Uterus (tissue), 3 donors: ENCODE measurements at regions not wholly inside any gene's neighbourhood (a gene's known extent, or its start where the extent isn't known, plus 50 kb on each side); places are given as distances from the start of the nearest gene placed in this dataset.

ENCODE experiments used
- DNase-seq, 2 donors: peaks; one replicate each; pipeline ENCODE4 v3.0.0-alpha.2; 2019 to 2020
- H3K27ac ChIP-seq, 2 donors: fragments of 200-600 bp; sonication (generic); 1 replicate in 1 of 2; 2 replicates in 1 of 2; pipeline ENCODE4 v1.5.1; 2016 to 2018
- H3K27me3 ChIP-seq, 2 donors: fragments of 200-600 bp; sonication (generic); one replicate each; pipeline ENCODE4 v1.5.1; 2018 to 2019; ENCODE audit warnings: control low read depth in 1 of 2
- H3K36me3 ChIP-seq, 2 donors: fragments of 200-600 bp; sonication (generic); one replicate each; pipeline ENCODE4 v1.5.1; 2019; ENCODE audit warnings: control low read depth in 1 of 2
- H3K4me1 ChIP-seq, 2 donors: fragments of 200-600 bp; sonication (generic); one replicate each; pipeline ENCODE4 v1.5.1; 2018 to 2019; ENCODE audit warnings: control low read depth in 1 of 2
- H3K4me3 ChIP-seq, 2 donors: fragments of 200-600 bp; sonication (generic); 1 replicate in 1 of 2; 2 replicates in 1 of 2; pipeline ENCODE4 v1.5.1; 2018 to 2019; ENCODE audit warnings: mild to moderate bottlenecking in 1 of 2
- H3K9me3 ChIP-seq, 2 donors: fragments of 200-600 bp; sonication (generic); one replicate each; pipeline ENCODE4 v1.5.1; 2019; ENCODE audit warnings: control low read depth in 1 of 2
- CTCF ChIP-seq, 4 experiments: fragments of 200-600 bp in 2 of 4; fragments of 450-650 bp in 2 of 4; sonication (generic) in 2 of 4; IDR thresholded peaks; one replicate each; pipeline ENCODE4 v1.5.1; 2016 to 2019; ENCODE audit warnings: antibody characterized with exemption in 4 of 4, mild to moderate bottlenecking in 2 of 4, moderate library complexity in 1 of 4
- POLR2A ChIP-seq, 2 donors: fragments of 450-650 bp; IDR thresholded peaks; one replicate each; pipeline ENCODE4 v1.6.1; 2016; ENCODE audit warnings: antibody characterized with exemption in 2 of 2, mild to moderate bottlenecking in 1 of 2, moderate library complexity in 1 of 2
- intact Hi-C: fragments of 100-400 bp; cut with DNase I; formaldehyde crosslinking; loops from one replicate; pipeline ENCODE4 v1.15.1; 2023; ENCODE audit warnings: low total_unique reads
- donor health status: DM: yes; HTN: yes; CAD: no.

DNA sequence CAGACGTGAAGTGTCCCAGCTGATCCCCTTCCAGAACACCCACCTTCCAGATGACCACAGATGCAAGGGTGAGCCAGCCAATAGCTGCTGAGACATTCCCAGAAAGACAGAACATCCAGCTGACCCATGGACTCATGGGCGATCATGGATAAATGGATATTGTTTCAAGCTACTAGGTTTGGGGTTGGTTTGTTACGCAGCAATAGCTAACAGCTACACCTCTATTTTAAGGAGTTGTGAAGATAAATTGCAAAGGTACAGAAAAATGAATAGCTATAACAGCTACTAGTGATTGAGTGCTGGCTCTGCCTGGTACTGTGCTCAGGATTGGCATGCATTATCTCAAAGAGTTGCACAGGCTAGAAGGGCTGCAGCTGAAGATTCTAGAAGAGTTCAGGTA, 122.5 kb downstream of the MIAT start:
- TF ChIP-seq POLR2A (IDR thresholded peaks at IDR 0.05): no peak
- no peak for TF ChIP-seq CTCF (IDR thresholded peaks at IDR 0.05)
- no peak for DNase-seq
- Histone ChIP-seq H3K36me3 (no peaks in the 10 kb centered on the region), H3K4me3 (no peak overlapping the region), H3K27ac (no peak overlapping the region), H3K27me3 (no peaks in the 10 kb centered on the region), H3K9me3 (no peaks in the 10 kb centered on the region), H3K4me1 (no peaks in the 10 kb centered on the region)
- intact Hi-C loops: no loop called here

DNA sequence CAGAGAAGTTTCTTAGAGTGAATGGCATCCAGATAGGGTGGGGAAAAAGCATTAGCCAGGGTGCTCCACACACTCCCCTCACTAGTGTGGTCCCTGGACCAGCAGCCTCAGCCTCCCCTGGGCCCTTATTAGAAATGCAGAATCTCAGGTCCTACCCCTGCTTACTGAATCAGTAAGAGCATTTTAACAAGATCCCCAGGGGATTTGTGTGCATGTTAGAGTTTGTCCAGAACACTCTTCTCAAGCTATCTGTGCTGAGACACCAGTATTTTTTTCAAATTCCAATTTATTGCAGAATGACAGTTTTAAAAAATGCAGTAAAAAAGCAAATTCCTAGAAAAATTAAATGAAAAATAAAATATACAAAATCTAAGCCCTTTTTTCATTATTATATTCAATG, 123.1 kb downstream of the MIAT start:
- no peaks in the 10 kb centered on the region for H3K4me1 ChIP-seq
- no peaks in the 10 kb centered on the region for H3K27me3 ChIP-seq
- DNase-seq: no peak
- intact Hi-C loops: no loop called here
- no peak overlapping the region for H3K4me3 ChIP-seq
- H3K36me3 ChIP-seq: no peaks in the 10 kb centered on the region
- no peaks in the 10 kb centered on the region for H3K9me3 ChIP-seq
- TF ChIP-seq POLR2A (IDR thresholded peaks at IDR 0.05) (no peak), CTCF (IDR thresholded peaks at IDR 0.05) (no peak)
- H3K27ac ChIP-seq: no peak overlapping the region

DNA sequence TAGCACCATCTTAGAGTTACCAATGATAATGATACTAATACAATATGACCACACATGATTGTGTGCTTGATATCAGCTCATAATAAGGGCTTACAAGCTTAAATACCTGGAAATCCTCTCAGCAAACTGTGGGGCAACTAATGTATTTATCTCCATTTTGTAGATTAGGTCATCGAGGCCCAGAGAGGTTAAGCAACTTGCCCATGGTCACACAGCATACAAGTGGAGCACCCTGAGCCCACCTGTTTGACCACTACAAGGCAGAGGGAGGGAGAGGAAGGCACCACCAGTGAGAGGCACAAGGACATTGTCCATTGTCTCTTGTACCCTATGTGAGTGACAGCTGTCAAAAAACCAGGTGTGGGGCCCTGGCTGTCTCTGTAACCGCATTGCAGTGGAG, 123.7 kb downstream of the MIAT start:
- H3K4me3 ChIP-seq: no peak overlapping the region
- H3K27ac ChIP-seq: no peak overlapping the region
- no peaks in the 10 kb centered on the region for H3K4me1 ChIP-seq
- no peaks in the 10 kb centered on the region for H3K9me3 ChIP-seq
- no peaks in the 10 kb centered on the region for H3K27me3 ChIP-seq
- no peak for TF ChIP-seq POLR2A (IDR thresholded peaks at IDR 0.05)
- no peak for TF ChIP-seq CTCF (IDR thresholded peaks at IDR 0.05)
- H3K36me3 ChIP-seq: no peaks in the 10 kb centered on the region
- DNase-seq: no peak
- intact Hi-C loops: no loop called here

DNA sequence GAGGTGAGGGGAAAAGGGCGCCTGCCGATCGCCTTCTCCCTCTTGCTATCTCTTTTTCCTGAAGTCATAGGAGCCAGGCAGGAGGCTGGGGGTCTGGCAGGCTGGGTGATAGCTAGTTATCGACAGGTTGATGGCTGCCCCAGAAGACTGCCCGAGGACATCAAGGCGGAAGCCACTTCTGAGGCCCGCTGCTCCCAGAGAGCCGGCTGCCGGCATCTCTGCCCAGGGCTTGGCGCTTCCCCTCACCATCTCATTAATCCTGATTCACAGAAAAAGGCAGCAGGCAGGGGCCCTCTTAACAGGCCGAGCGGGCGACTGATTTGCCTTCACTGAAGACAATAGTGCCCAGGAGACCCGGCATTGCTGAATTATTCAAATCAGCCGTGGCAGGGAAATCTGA, 124.2 kb downstream of the MIAT start:
- H3K4me1 ChIP-seq: no peaks in the 10 kb centered on the region
- DNase-seq: no peak
- intact Hi-C loops: no loop called here
- no peaks in the 10 kb centered on the region for H3K27me3 ChIP-seq
- H3K4me3 ChIP-seq: no peak overlapping the region
- TF ChIP-seq POLR2A (IDR thresholded peaks at IDR 0.05): no peak
- TF ChIP-seq CTCF (IDR thresholded peaks at IDR 0.05): no peak
- H3K9me3 ChIP-seq: no peaks in the 10 kb centered on the region
- H3K36me3 ChIP-seq: no peaks in the 10 kb centered on the region
- H3K27ac ChIP-seq: no peak overlapping the region

DNA sequence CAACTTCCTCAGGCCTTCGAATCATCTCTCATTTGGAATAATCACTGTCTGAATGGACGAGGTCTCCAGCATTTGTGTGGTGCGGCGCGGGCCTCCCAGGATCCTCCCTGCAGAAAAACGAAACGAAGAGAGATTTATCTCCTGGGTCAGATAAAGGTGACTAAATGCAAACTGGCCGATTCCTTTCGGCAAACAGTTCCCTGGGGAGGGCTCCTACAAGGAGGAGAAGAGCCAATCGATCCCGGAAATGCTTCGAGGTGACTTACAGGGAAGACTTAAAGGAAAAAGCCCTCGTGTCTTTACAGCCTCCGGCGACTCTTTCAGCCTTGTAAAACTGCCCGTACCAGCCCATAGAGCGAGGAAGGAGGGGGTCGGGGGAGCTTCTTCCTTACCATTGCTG, 126.5 kb downstream of the MIAT start:
- no peaks in the 10 kb centered on the region for H3K27me3 ChIP-seq
- no peaks in the 10 kb centered on the region for H3K4me1 ChIP-seq
- H3K4me3 ChIP-seq: no peak overlapping the region
- no peaks in the 10 kb centered on the region for H3K9me3 ChIP-seq
- intact Hi-C loops: no loop called here
- no peak for TF ChIP-seq CTCF (IDR thresholded peaks at IDR 0.05)
- no peak for TF ChIP-seq POLR2A (IDR thresholded peaks at IDR 0.05)
- no peak for DNase-seq
- H3K36me3 ChIP-seq: no peaks in the 10 kb centered on the region
- no peak overlapping the region for H3K27ac ChIP-seq
